ENCODE measurements at regions not wholly inside any gene's neighbourhood (a gene's known extent, or its start where the extent isn't known, plus 50 kb on each side); places are given as distances from the start of the nearest gene placed in this dataset.

DNA sequence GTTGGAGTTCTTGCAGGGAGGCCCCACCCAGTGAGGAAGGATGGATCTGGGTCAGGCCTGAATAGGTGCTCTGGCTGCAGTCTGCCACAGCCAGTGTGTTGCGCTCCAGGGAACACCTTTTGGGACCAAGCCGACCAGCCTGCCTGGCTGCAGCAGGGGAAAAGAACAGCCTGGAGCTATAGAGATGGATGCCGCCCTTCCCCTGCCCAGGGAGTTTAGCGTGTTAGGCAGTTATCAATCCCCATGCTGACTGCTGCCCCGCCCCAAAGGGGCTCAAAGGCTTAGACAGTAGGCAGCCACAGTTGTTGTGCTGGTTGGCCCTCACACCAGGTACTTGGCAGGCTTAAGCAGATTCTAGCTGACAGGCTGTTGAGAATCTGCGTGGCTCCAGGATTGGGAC, 153.4 kb upstream of the ADAMTS19 start:
- TF ChIP-seq, protein P1, sequence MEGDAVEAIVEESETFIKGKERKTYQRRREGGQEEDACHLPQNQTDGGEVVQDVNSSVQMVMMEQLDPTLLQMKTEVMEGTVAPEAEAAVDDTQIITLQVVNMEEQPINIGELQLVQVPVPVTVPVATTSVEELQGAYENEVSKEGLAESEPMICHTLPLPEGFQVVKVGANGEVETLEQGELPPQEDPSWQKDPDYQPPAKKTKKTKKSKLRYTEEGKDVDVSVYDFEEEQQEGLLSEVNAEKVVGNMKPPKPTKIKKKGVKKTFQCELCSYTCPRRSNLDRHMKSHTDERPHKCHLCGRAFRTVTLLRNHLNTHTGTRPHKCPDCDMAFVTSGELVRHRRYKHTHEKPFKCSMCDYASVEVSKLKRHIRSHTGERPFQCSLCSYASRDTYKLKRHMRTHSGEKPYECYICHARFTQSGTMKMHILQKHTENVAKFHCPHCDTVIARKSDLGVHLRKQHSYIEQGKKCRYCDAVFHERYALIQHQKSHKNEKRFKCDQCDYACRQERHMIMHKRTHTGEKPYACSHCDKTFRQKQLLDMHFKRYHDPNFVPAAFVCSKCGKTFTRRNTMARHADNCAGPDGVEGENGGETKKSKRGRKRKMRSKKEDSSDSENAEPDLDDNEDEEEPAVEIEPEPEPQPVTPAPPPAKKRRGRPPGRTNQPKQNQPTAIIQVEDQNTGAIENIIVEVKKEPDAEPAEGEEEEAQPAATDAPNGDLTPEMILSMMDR (IDR thresholded peaks at IDR 0.05 in 2 of 3, conservative IDR thresholded peaks at IDR 0.05 in 1 of 3; ENCODE audit: borderline replicate concordance in 1 of 3, insufficient read depth in 1 of 3, low read depth in 2 of 3, low read length in 2 of 3): no peak
- TF ChIP-seq POLR2A (IDR thresholded peaks at IDR 0.05; ENCODE audit: borderline replicate concordance, extremely low read depth, insufficient read depth, insufficient read length) (no peak), SRF (IDR thresholded peaks at IDR 0.05; ENCODE audit: low read depth) (no peak)
